ENCODE measurements at regions not wholly inside any gene's neighbourhood (a gene's known extent, or its start where the extent isn't known, plus 50 kb on each side); places are given as distances from the start of the nearest gene placed in this dataset.

GRCh38 chr5:66426259-66427138 is 169.7 kb upstream of the MAST4 start:
- intact Hi-C loops (cut with DNase I) = loop anchor here in 1 of 4 donors (10.0 kb wide), 1 partner anchor 112 kb away; no protein-coding TSS in a partner anchor
- DNase-seq = no peak
- H3K4me1 ChIP-seq (ENCODE audit: insufficient read depth) = peaks cover 6% of the 10 kb centered on the region
- 79 to 87% (median 79%) methylated on average over 16 of the region's 16 CpGs for WGBS, 3 donors
- no peak overlapping the region for H3K4me3 ChIP-seq
- no peaks in the 10 kb centered on the region for H3K9me3 ChIP-seq
- TF ChIP-seq CTCF (IDR thresholded peaks at IDR 0.05) (no peak), EP300 (IDR thresholded peaks at IDR 0.05) (no peak), POLR2A (IDR thresholded peaks at IDR 0.05) (no peak)
- H3K27ac ChIP-seq = no peak overlapping the region
- no peaks in the 10 kb centered on the region for H3K36me3 ChIP-seq
- no peaks in the 10 kb centered on the region for H3K27me3 ChIP-seq

- H3K27me3 ChIP-seq = no peaks in the 10 kb centered on the region
- H3K4me3 ChIP-seq = no peak overlapping the region
- no peak overlapping the region for H3K27ac ChIP-seq
- no peaks in the 10 kb centered on the region for H3K36me3 ChIP-seq
- peaks cover 6% of the 10 kb centered on the region for H3K4me1 ChIP-seq (ENCODE audit: insufficient read depth)
- no peaks in the 10 kb centered on the region for H3K9me3 ChIP-seq
- intact Hi-C loops (cut with DNase I) = loop anchor here in 1 of 4 donors (10.0 kb wide), 1 partner anchor 112 kb away; no protein-coding TSS in a partner anchor
- DNase-seq = no peak
- 10 to 38% (median 12%) methylated on average over 4 of the region's 4 CpGs for WGBS, 3 donors
- TF ChIP-seq CTCF (IDR thresholded peaks at IDR 0.05) = no peak
- no peak for TF ChIP-seq POLR2A (IDR thresholded peaks at IDR 0.05)
- no peak for TF ChIP-seq EP300 (IDR thresholded peaks at IDR 0.05)
These were observed 169.1 kb upstream of the MAST4 start for GRCh38 chr5:66427139-66427442.

- DNase-seq = no peak
- Histone ChIP-seq H3K27me3 (no peaks in the 10 kb centered on the region), H3K36me3 (no peaks in the 10 kb centered on the region), H3K4me1 (ENCODE audit: insufficient read depth) (peaks cover 1% of the 10 kb centered on the region), H3K9me3 (no peaks in the 10 kb centered on the region), H3K4me3 (no peak overlapping the region), H3K27ac (no peak overlapping the region)
- intact Hi-C loops (cut with DNase I) = no loop called here
- no peak for TF ChIP-seq EP300 (IDR thresholded peaks at IDR 0.05)
- WGBS, 3 donors = 90 to 92% (median 91%) methylated on average over 3 of the region's 3 CpGs
These were observed 159.5 kb upstream of the MAST4 start for GRCh38 chr5:66436721-66437120.

- Histone ChIP-seq H3K9me3 (no peaks in the 10 kb centered on the region), H3K27me3 (no peaks in the 10 kb centered on the region), H3K27ac (no peak overlapping the region), H3K4me1 (ENCODE audit: insufficient read depth) (peaks cover 3% of the 10 kb centered on the region), H3K36me3 (no peaks in the 10 kb centered on the region), H3K4me3 (no peak overlapping the region)
- intact Hi-C loops (cut with DNase I) = no loop called here
- TF ChIP-seq EP300 (IDR thresholded peaks at IDR 0.05) = no peak
- TF ChIP-seq CTCF (IDR thresholded peaks at IDR 0.05) = no peak
- no peak for TF ChIP-seq POLR2A (IDR thresholded peaks at IDR 0.05)
- WGBS, 3 donors = 92 to 94% (median 92%) methylated on average over 4 of the region's 4 CpGs
- no peak for DNase-seq
These were observed 158.1 kb upstream of the MAST4 start for GRCh38 chr5:66438087-66438486.

- WGBS, 3 donors = 90 to 93% (median 92%) methylated on average over 3 of the region's 3 CpGs
- DNase-seq = no peak
- intact Hi-C loops (cut with DNase I) = no loop called here
These were observed 157.5 kb upstream of the MAST4 start for GRCh38 chr5:66438696-66439095.

More at GRCh38 chr5:66438696-66439095, 157.5 kb upstream of the MAST4 start:
- no peak overlapping the region for H3K27ac ChIP-seq
- no peaks in the 10 kb centered on the region for H3K36me3 ChIP-seq
- no peak overlapping the region for H3K4me3 ChIP-seq
- TF ChIP-seq CTCF (IDR thresholded peaks at IDR 0.05) (no peak), POLR2A (IDR thresholded peaks at IDR 0.05) (no peak), EP300 (IDR thresholded peaks at IDR 0.05) (no peak)
- no peaks in the 10 kb centered on the region for H3K27me3 ChIP-seq
- no peaks in the 10 kb centered on the region for H3K9me3 ChIP-seq
- H3K4me1 ChIP-seq (ENCODE audit: insufficient read depth) = peaks cover 3% of the 10 kb centered on the region

Data from ovary (tissue), 7 donors.